ENCODE measurements at regions not wholly inside any gene's neighbourhood (a gene's known extent, or its start where the extent isn't known, plus 50 kb on each side); places are given as distances from the start of the nearest gene placed in this dataset.
"Not testable (repeated sequence)": the region's sequence is repeated elsewhere in the genome, so short reads cannot be mapped to it uniquely, and the experiment has no call there.

DNA sequence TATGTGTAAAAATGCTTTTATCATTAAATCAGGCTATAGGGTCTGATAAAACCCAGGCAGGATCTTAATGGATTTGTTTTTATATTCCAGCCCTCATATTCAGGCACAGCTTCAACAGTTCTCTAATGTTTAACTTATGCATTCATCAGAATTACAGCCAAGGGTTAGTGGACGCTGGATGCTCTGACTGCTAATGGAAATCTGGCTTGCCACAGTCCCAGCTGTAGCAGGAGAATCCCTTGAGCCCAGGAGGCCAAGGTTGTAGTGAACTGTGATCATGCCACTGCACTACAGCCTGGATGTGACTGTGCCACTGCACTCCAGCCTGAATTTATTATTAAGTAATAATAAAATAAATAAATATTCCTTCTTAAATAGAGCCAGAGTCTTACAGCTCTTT, 98.0 kb downstream of the SLC25A46 start:
- ChIA-PET POLR2A (ENCODE audit: unreplicated experiment) (no interaction called here), CTCF (interaction anchor here (0.5 kb wide), 1 partner anchor 1283 kb away, joined by 3 read pairs; no protein-coding TSS in a partner anchor)
- Histone ChIP-seq H3K4me3 (ENCODE audit: low read length) (no peak overlapping the region), H3K9me2 (replicated peaks; ENCODE audit: low read length) (no peaks in the 10 kb centered on the region), H3K27me3 (ENCODE audit: low read length) (no peaks in the 10 kb centered on the region), H3K9me3 (ENCODE audit: low read length) (no peaks in the 10 kb centered on the region), H3K79me2 (ENCODE audit: low read length) (no peaks in the 10 kb centered on the region), H4K20me1 (ENCODE audit: low read length) (no peaks in the 10 kb centered on the region), H3K4me2 (ENCODE audit: low read length) (no peak overlapping the region), H3K36me3 (ENCODE audit: low read depth, low read length) (no peaks in the 10 kb centered on the region), H2AFZ (ENCODE audit: low read length) (no peak overlapping the region), H3K27ac (ENCODE audit: low read length) (no peak overlapping the region), H3F3A (ENCODE audit: low read length, unreplicated experiment) (no peaks in the 10 kb centered on the region), H3K4me1 (ENCODE audit: insufficient read depth, low read length) (no peaks in the 10 kb centered on the region), H3K9ac (ENCODE audit: low read length) (no peak overlapping the region)
- ATAC-seq (no peak), DNase-seq (no peak)
- BruUV-seq (replicated peaks), result no TSS peak
- TF ChIP-seq EZH2phosphoT487 (IDR thresholded peaks at IDR 0.05; ENCODE audit: borderline replicate concordance, low read length) (no peak), EZH2 (IDR thresholded peaks at IDR 0.05; ENCODE audit: low read length, unreplicated experiment) (no peak)
- TF ChIP-seq, protein P1, sequence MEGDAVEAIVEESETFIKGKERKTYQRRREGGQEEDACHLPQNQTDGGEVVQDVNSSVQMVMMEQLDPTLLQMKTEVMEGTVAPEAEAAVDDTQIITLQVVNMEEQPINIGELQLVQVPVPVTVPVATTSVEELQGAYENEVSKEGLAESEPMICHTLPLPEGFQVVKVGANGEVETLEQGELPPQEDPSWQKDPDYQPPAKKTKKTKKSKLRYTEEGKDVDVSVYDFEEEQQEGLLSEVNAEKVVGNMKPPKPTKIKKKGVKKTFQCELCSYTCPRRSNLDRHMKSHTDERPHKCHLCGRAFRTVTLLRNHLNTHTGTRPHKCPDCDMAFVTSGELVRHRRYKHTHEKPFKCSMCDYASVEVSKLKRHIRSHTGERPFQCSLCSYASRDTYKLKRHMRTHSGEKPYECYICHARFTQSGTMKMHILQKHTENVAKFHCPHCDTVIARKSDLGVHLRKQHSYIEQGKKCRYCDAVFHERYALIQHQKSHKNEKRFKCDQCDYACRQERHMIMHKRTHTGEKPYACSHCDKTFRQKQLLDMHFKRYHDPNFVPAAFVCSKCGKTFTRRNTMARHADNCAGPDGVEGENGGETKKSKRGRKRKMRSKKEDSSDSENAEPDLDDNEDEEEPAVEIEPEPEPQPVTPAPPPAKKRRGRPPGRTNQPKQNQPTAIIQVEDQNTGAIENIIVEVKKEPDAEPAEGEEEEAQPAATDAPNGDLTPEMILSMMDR (conservative IDR thresholded peaks at IDR 0.05; ENCODE audit: low read depth, low read length), result no peak
- intact Hi-C loops (cut with micrococcal nuclease), result no loop called here

DNA sequence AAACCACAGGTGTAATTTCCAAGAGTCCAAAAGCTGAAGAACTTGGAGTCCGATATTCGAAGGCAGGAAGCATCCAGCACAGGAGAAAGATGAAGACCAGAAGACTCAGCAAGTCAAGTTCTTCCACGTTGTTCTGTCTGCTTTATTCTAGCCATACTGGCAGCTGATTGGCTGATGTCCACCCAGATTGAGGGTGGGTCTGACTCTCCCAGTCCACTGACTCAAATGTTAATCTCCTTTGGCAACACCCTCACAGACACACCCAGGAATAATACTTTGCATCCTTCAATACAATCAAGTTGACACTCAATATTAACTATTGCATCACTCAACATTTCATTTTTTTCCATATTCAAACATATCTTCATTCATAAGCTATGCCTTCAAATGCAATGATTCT, 99.5 kb downstream of the SLC25A46 start:
- H3K36me3 ChIP-seq (ENCODE audit: low read depth, low read length); CTCF ChIA-PET; H3K4me1 ChIP-seq (ENCODE audit: insufficient read depth, low read length); DNase-seq; H3K27ac ChIP-seq (ENCODE audit: low read length); H2AFZ ChIP-seq (ENCODE audit: low read length); H3K4me3 ChIP-seq (ENCODE audit: low read length); H3K79me2 ChIP-seq (ENCODE audit: low read length); H3K27me3 ChIP-seq (ENCODE audit: low read length); H3K9me2 ChIP-seq (replicated peaks; ENCODE audit: low read length); BruUV-seq (replicated peaks); H3K9ac ChIP-seq (ENCODE audit: low read length); ATAC-seq; H4K20me1 ChIP-seq (ENCODE audit: low read length); intact Hi-C loops (cut with micrococcal nuclease); H3K9me3 ChIP-seq (ENCODE audit: low read length); H3K4me2 ChIP-seq (ENCODE audit: low read length); H3F3A ChIP-seq (ENCODE audit: low read length, unreplicated experiment); POLR2A ChIA-PET (ENCODE audit: unreplicated experiment): not testable (repeated sequence)

DNA sequence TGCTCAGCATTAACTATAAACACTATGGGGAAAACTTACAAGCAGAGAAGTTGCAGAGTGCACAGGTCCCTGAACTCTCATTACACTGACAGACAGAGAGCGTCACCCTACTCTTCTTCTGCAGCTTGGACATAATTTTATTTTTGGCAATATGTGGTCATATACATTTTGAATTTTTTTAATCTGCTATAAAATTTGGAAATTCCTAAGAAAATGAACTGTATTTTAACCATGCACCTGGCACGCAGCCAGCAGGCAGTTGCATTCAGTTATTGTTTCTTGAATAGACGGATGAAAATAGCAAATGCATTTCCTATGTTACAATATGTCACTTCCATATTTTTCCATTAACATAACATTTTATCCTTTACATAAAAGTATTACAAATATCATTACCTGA, 100.2 kb downstream of the SLC25A46 start:
- H3K9me2 ChIP-seq (replicated peaks; ENCODE audit: low read length), result no peaks in the 10 kb centered on the region
- TF ChIP-seq EZH2 (IDR thresholded peaks at IDR 0.05; ENCODE audit: low read length, unreplicated experiment), result no peak
- no peak for TF ChIP-seq EZH2phosphoT487 (IDR thresholded peaks at IDR 0.05; ENCODE audit: borderline replicate concordance, low read length)
- ChIA-PET POLR2A (ENCODE audit: unreplicated experiment) (no interaction called here), CTCF (no interaction called here)
- no peaks in the 10 kb centered on the region for H3K36me3 ChIP-seq (ENCODE audit: low read depth, low read length)
- no peak overlapping the region for H2AFZ ChIP-seq (ENCODE audit: low read length)
- no peaks in the 10 kb centered on the region for H3K27me3 ChIP-seq (ENCODE audit: low read length)
- H3K27ac ChIP-seq (ENCODE audit: low read length), result no peak overlapping the region
- H3K9ac ChIP-seq (ENCODE audit: low read length), result no peak overlapping the region
- H3K79me2 ChIP-seq (ENCODE audit: low read length), result no peaks in the 10 kb centered on the region
- DNase-seq, result no peak
- intact Hi-C loops (cut with micrococcal nuclease), result no loop called here
- H3K4me1 ChIP-seq (ENCODE audit: insufficient read depth, low read length), result 0 out of 2 replicates have a peak, but pooled peaks cover under 1% of the 10 kb centered on the region
- no peak for ATAC-seq
- H4K20me1 ChIP-seq (ENCODE audit: low read length), result no peaks in the 10 kb centered on the region
- BruUV-seq (replicated peaks), result no TSS peak
- H3K9me3 ChIP-seq (ENCODE audit: low read length), result no peaks in the 10 kb centered on the region
- no peak overlapping the region for H3K4me2 ChIP-seq (ENCODE audit: low read length)
- H3K4me3 ChIP-seq (ENCODE audit: low read length), result no peak overlapping the region
- H3F3A ChIP-seq (ENCODE audit: low read length, unreplicated experiment), result no peaks in the 10 kb centered on the region

DNA sequence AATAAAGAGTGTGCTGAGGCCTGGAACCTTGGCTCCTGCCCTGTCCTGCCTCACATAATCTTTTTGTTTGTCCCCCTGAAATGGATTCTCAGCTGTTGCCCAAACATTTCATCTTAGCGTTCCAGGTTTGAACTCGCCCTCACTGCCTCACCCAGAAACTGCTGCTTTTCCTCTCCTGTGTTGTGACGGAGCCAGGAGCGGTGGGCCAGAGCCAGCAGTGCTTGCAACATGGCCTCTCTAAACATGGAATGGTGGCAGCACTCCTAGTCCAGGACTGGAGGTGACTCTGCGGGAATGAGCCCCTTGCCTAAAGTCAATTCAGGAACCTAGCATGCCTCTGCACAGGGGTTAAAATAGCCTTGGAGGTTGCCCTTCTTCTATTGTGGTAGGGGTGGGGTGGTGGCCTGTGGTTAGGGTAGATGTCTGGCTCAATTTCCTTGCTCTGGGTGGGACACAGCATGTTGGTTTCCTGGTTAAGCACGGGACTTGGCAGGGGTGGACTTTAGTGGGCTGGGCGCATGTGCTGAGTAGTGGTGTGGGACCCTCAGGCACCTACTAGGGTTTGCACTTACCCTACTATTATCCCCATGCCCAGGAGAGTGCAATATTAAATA, 101.6 kb downstream of the SLC25A46 start:
- intact Hi-C loops (cut with micrococcal nuclease), result no loop called here
- POLR2A ChIA-PET (ENCODE audit: unreplicated experiment), result no interaction called here
- no peak overlapping the region for H3K4me2 ChIP-seq (ENCODE audit: low read length)

More for the DNA sequence above, 101.6 kb downstream of the SLC25A46 start:
- Histone ChIP-seq H2AFZ (ENCODE audit: low read length) (no peak overlapping the region), H3K27me3 (ENCODE audit: low read length) (no peaks in the 10 kb centered on the region), H3K36me3 (ENCODE audit: low read depth, low read length) (no peaks in the 10 kb centered on the region), H3K4me1 (ENCODE audit: insufficient read depth, low read length) (0 out of 2 replicates have a peak, but pooled peaks cover 3% of the 10 kb centered on the region), H3K79me2 (ENCODE audit: low read length) (no peaks in the 10 kb centered on the region), H3K9ac (ENCODE audit: low read length) (no peak overlapping the region), H3K9me2 (replicated peaks; ENCODE audit: low read length) (no peaks in the 10 kb centered on the region), H3K27ac (ENCODE audit: low read length) (no peak overlapping the region), H3K9me3 (ENCODE audit: low read length) (no peaks in the 10 kb centered on the region), H3F3A (ENCODE audit: low read length, unreplicated experiment) (no peaks in the 10 kb centered on the region), H3K4me3 (ENCODE audit: low read length) (no peak overlapping the region), H4K20me1 (ENCODE audit: low read length) (no peaks in the 10 kb centered on the region)
- CTCF ChIA-PET, result no interaction called here
- BruUV-seq (replicated peaks), result no TSS peak
- ATAC-seq (no peak), DNase-seq (no peak)
- TF ChIP-seq, protein P1 (conservative IDR thresholded peaks at IDR 0.05; ENCODE audit: low read depth, low read length), result no peak
- TF ChIP-seq EZH2 (IDR thresholded peaks at IDR 0.05; ENCODE audit: low read length, unreplicated experiment) (no peak), EZH2phosphoT487 (IDR thresholded peaks at IDR 0.05; ENCODE audit: borderline replicate concordance, low read length) (no peak)
